Stimulated activated CD8-positive, alpha-beta memory T cell treated with anti-CD3 and anti-CD28 coated beads, Interleukin-15, amount 100 ng/mL, for 4 hours (primary cell): ENCODE measurements at regions not wholly inside any gene's neighbourhood (a gene's known extent, or its start where the extent isn't known, plus 50 kb on each side); places are given as distances from the start of the nearest gene placed in this dataset.
"Not testable (repeated sequence)": the region's sequence is repeated elsewhere in the genome, so short reads cannot be mapped to it uniquely, and the experiment has no call there.

ENCODE experiments used
- DNase-seq, 2 donors: peaks; one replicate each; pipeline ENCODE4 v3.0.0-alpha.2; 2020; ENCODE audit warnings: low read depth in 2 of 2

- DNase-seq: no peak
Observed at GRCh38 chr1:101550581-101550980, 313.8 kb downstream of the S1PR1 start.

GRCh38 chr1:101566883-101567538 lies 330.2 kb downstream of the S1PR1 start:
- no peak for DNase-seq

- DNase-seq: peak; percentile 1 to 8
Observed at GRCh38 chr1:101567582-101568189, 330.9 kb downstream of the S1PR1 start.

DNA sequence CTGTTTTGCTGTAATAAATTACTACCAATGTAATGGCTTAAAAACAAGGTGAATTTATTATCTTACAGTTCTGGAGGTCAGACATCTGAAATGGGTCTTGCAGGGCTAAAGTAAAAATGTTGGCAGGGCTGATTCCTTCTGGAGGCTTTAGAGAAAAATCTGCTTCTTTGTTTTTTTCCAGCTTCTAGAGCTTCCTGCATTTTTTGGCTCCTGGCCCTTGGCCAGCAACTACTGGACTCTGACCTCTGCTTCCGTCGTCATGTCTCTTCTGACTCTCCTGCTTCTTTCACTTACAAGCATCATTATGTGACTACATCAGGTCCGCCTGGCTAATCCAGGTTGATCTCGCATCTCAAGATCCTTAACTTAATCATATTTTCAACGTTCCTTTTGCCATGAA lies 350.9 kb downstream of the S1PR1 start:
- no peak for DNase-seq

- no peak for DNase-seq
Observed at GRCh38 chr1:101588677-101589076, 351.9 kb downstream of the S1PR1 start.

- no peak for DNase-seq
Observed at GRCh38 chr1:101592845-101593244, 356.0 kb downstream of the S1PR1 start.

- no peak for DNase-seq
Observed at GRCh38 chr1:101595881-101596374, 359.1 kb downstream of the S1PR1 start.

- not testable (repeated sequence) for DNase-seq
Observed at GRCh38 chr1:101600615-101601014, 363.8 kb downstream of the S1PR1 start.

- DNase-seq: no peak
Observed at GRCh38 chr1:101603726-101604125, 366.9 kb downstream of the S1PR1 start.

DNA sequence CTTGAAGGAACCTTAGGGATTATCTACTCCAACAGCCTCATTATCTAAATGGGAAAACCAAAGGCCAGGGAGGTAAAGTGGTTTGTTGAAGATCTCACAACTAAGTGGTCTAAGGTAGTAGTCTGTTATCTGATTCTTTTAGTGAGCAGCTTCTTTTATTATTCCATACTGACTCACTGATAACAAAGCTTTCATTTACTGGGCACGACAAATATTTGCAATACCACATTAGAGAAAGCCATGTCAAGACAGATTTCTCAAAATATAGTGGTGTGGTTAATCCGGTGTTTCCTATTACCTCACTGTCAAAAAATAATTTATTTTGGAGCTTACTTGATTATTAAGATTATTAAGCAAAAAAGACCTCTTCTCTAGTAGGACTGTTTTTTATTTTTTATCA lies 369.1 kb downstream of the S1PR1 start:
- no peak for DNase-seq

- no peak for DNase-seq
Observed at GRCh38 chr1:101613546-101613945, 376.7 kb downstream of the S1PR1 start.

DNA sequence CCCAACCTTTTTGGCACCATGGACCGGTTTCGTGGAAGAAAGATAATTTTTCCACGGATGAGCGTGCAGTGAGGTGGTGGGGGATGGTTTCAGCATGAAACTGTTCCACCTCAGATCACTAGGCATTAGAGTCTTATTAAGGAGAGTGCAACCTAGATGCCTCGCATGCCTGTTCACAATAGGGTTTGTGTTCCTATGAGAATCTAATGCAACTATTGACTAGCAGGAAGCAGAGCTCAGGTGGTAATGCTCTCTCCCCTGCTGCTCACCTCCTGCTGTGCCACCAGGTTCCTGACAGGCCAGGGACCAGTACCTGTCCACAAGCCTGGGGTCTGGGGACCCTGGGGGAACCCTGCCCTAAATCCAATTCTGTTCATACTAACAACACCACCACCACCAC lies 377.8 kb downstream of the OLFM3 start:
- no peak for DNase-seq

DNA sequence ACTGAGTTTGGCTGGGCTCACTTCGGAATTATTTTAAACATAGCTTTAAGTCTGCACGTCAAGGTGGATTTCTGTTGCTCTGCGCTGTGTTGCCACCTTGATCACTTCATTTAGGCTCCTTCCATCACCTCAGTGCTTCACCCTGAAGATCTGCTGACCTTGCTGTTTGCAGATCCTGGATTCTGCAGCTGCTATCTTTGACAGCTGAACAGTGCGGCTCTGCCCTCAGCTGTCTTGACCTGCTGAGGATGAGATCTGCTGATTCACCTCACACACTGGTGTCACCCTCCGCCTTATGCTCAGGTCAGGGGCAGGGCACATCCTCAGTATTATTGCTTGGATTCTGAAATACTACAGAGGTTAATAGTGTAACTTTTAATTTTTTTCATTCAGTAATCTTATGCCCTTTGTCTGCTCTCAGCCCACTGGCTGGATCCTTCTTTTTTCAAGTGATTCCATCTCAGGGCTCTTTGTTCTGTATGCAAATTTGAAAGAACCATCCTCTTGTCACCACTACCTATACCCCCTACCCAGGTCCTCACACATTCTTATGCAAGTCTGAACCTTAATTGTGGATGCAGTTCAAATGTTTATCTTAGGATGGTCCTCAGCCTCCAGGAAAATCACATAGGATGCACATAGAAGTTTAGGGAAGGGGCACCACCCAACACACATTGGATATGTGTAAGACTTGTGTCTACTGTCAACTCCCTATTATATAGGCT lies 364.0 kb downstream of the OLFM3 start:
- no peak for DNase-seq

DNA sequence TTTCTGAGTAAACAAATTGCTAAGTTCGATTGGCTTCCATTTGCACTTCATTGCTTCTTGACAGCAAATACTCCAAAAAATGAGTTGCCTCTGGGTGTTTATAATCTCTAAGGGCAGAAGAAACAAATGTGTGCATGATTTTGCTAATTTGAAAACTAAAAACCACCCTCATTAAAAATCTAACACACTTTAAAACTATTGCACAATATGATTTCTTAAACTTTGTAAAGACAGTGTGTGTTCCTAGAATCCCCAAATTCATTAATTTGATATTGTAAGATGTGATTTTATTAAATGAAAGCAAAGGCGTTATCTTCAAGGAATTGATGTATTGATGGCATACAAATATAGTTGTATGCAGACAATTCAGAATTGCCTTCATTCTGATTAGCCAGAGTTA lies 350.9 kb downstream of the OLFM3 start:
- no peak for DNase-seq

DNA sequence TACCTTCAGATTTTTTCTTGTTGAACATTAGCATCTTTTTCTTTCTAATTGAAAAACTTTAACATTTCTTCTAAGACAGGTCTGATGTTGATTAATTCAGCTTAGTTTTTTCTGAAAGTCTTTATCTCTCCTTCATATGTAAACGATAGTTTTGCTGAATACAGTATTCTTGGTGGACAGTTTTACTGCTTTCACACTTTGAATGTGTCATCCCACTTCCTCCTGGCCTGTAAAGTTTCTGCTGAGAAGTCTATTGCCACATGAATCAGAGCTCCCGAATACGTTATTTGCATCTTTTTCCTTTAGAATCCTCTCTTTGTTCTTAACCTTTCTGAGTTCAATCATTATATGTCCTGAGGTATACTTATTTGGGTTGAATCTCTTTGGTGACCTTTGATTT lies 344.2 kb downstream of the OLFM3 start:
- DNase-seq: no peak

GRCh38 chr1:101653482-101653946 lies 343.2 kb downstream of the OLFM3 start:
- no peak for DNase-seq

DNA sequence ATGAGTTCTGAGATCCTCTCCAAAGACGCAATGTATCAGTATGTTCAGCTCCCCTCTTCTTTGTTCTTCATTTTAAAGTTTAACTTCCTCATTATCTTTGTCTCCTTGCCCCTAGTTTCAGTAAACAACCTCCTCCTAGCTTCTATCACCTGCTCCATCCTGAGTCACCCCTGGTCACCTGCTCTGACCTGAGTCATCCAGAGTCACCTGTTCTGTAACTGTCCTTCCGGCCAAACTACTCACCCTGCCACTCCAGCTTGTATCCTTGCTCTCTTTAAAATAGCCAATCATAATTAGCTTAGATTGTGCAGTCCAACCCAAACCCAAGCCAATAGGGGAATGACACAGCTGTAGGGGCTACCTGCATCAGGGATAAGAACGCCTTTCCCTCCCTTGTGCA lies 332.0 kb downstream of the OLFM3 start:
- DNase-seq: no peak

- DNase-seq: no peak
Observed at GRCh38 chr1:101667761-101668160, 329.0 kb downstream of the OLFM3 start.

- no peak for DNase-seq
Observed at GRCh38 chr1:101683136-101683535, 313.6 kb downstream of the OLFM3 start.

DNA sequence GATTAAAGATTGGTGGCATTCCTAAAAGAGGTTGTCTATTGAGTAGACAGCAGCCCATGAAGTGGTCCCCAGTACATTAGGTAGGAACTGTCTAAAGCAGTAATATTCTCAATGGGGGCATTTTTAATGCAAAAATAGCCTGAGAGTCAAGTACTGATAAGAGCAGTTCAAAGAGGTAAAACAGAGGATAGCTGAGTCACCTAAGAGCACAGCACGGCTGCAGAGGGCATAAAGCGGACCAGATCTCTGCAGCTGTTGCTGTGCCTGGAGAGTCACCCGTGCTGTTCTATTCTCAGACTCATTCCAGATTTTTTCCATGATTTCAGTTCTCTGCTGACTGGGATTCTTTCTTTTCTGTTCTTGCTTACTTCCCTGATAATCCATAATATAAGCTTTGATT lies 313.2 kb downstream of the OLFM3 start:
- DNase-seq: no peak

DNA sequence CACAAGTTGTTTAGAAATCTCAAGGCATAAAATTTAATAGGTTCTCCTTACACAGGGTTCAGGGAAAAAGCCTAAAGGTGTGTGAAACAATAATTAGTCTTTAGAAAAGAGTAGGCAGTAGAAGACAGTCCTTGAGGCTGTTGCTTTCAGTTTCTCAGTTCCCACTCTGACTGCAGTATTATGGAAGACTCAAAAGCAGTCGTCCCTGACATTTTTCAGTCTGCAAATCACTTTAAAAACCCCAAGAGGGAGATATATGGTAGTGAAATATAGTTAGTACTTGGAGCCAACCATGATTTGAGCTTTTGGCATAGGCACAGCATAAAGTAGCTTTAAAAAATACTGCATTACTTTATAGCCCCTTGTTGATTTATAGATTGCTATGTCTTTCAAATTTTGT lies 299.7 kb downstream of the OLFM3 start:
- no peak for DNase-seq

GRCh38 chr1:101698681-101699080 lies 298.0 kb downstream of the OLFM3 start:
- DNase-seq: no peak

- DNase-seq: no peak
Observed at GRCh38 chr1:101704895-101705294, 291.8 kb downstream of the OLFM3 start.
